C4-2B (cell line): ENCODE measurements at regions not wholly inside any gene's neighbourhood (a gene's known extent, or its start where the extent isn't known, plus 50 kb on each side); places are given as distances from the start of the nearest gene placed in this dataset.

ENCODE experiments used
- CTCF ChIP-seq: fragments of 450-650 bp; conservative IDR thresholded peaks from 2 replicates; pipeline ENCODE4 v1.5.1; 2017; ENCODE audit warnings: mild to moderate bottlenecking
- ZFX ChIP-seq: fragments of 450-650 bp; IDR thresholded peaks from 2 replicates; pipeline ENCODE4 v1.6.1; 2017

DNA sequence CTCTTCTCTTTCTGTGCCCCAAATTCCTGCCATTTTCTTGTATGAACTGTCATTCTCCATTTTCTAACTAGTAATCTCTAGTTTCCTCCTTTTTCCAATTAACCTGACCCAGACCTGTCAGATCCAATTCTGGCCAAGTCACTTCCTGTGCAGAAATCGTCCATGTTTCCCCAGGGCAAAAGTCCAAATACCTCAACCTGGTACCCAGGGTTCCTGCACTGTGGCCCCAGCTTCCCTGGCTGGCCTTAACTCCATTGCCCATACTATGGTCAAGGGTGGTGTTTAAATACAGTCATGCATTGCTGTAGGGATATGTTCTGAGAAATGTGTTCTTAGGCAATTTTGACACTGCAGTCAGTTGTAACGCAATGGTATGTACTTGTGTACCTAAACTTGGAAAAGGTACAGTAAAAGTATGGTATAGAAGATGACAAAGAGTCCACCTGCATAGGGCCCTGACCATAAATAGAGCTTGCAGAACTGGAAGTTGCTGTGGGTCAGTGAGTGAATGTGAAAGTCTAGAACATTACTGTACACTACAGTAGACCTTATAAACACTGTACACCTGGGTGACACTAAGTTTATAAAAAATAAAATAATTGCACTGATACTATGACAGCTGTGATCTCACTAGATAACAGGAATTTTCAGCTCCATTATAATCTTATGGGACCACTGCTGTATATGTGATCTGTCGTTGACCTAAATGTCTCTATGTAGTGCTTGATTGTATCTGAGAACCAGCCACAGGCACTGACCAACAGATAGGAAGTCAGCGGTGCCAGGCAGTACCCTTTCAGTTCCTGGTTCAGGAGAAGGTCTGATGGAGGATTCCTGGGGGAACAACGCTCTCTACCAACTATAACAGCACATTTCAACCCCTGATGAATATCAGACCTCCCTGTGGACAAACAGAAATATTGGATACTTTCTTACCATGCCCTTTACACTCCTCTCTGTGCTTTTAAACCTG lies 336.1 kb upstream of the PROK2 start:
- TF ChIP-seq CTCF, result no peak
- TF ChIP-seq ZFX, result no peak
